ENCODE measurements at regions not wholly inside any gene's neighbourhood (a gene's known extent, or its start where the extent isn't known, plus 50 kb on each side); places are given as distances from the start of the nearest gene placed in this dataset.

DNA sequence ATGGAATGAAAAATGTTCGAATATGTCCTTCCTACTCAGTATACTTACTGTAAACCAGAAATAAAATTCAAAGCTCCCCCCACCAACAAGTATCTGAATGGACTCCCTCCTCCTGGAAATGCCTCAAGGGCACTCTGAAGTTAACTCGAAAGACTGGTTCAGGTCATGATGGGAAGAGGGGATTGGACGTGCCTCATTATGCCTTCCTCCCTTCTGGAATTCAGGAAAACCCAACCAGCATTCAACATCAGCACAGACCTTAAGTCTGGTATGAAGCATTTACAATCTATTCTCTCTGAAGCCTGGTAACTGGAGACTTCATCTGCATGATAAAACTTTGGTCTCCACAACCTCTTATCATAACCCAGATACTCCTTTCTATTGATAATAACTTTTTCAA lies 428.3 kb upstream of the RAG2 start:
- TF ChIP-seq POLR2A (IDR thresholded peaks at IDR 0.05) (no peak), CTCF (IDR thresholded peaks at IDR 0.05) (no peak)
